Immature natural killer cell (primary cell): ENCODE measurements at regions not wholly inside any gene's neighbourhood (a gene's known extent, or its start where the extent isn't known, plus 50 kb on each side); places are given as distances from the start of the nearest gene placed in this dataset.
"Not testable (repeated sequence)": the region's sequence is repeated elsewhere in the genome, so short reads cannot be mapped to it uniquely, and the experiment has no call there.

ENCODE experiments used
- DNase-seq, 3 donors: peaks; one replicate each; pipeline ENCODE4 v3.0.0; 2022; ENCODE audit warnings: mixed read lengths in 1 of 3
- H3K27ac Mint-ChIP-seq, 6 donors: one replicate each; pipeline ENCODE4 v1.8.0; 2020; ENCODE audit warnings: mixed read lengths in 6 of 6, mild to moderate bottlenecking in 5 of 6, inconsistent platforms in 4 of 6, moderate library complexity in 3 of 6
- H3K27me3 Mint-ChIP-seq, 3 donors: one replicate each; pipeline ENCODE4 v1.8.0; 2020 to 2021; ENCODE audit warnings: low read depth in 3 of 3, mild to moderate bottlenecking in 3 of 3, mixed read lengths in 3 of 3, moderate library complexity in 3 of 3, inconsistent platforms in 1 of 3
- H3K36me3 Mint-ChIP-seq, 3 donors: one replicate each; pipeline ENCODE4 v1.8.0; 2020; ENCODE audit warnings: mixed read lengths in 3 of 3, inconsistent platforms in 2 of 3, mild to moderate bottlenecking in 2 of 3
- H3K4me1 Mint-ChIP-seq, 2 donors: one replicate each; pipeline ENCODE4 v1.8.0; 2020; ENCODE audit warnings: inconsistent platforms in 2 of 2, mild to moderate bottlenecking in 2 of 2, mixed read lengths in 2 of 2, moderate library complexity in 1 of 2
- H3K4me3 Mint-ChIP-seq, 5 donors: one replicate each; pipeline ENCODE4 v1.8.0; 2020; ENCODE audit warnings: mild to moderate bottlenecking in 5 of 5, mixed read lengths in 5 of 5, inconsistent platforms in 3 of 5, moderate library complexity in 3 of 5
- H3K9me3 Mint-ChIP-seq, 6 donors: one replicate each; pipeline ENCODE4 v1.8.0; 2020; ENCODE audit warnings: mild to moderate bottlenecking in 6 of 6, mixed read lengths in 6 of 6, inconsistent platforms in 4 of 6, moderate library complexity in 3 of 6

DNA sequence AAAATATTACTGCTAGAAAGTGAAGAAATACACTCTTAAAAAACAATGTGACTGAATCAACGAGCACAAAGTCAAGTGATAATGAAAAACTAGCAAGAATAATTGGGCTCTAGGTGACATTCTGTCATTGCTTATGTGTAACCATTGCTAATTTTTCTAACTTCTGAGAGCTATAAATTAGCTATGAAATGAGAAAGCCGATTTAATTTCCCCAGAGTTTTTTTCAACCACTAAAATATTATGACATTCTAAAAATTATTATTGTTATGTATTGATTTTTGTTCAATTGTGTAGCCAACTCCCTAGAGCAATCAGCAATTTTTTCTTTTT, 458.6 kb upstream of the ATXN8OS start:
- Mint-ChIP-seq H3K4me1 (no peaks in the 10 kb centered on the region), H3K9me3 (peaks cover 8 to 35% (median 19%) of the 10 kb centered on the region in 6 donors), H3K27me3 (no peaks in the 10 kb centered on the region), H3K27ac (no peak overlapping the region), H3K4me3 (no peak overlapping the region), H3K36me3 (no peaks in the 10 kb centered on the region)
- DNase-seq: no peak

DNA sequence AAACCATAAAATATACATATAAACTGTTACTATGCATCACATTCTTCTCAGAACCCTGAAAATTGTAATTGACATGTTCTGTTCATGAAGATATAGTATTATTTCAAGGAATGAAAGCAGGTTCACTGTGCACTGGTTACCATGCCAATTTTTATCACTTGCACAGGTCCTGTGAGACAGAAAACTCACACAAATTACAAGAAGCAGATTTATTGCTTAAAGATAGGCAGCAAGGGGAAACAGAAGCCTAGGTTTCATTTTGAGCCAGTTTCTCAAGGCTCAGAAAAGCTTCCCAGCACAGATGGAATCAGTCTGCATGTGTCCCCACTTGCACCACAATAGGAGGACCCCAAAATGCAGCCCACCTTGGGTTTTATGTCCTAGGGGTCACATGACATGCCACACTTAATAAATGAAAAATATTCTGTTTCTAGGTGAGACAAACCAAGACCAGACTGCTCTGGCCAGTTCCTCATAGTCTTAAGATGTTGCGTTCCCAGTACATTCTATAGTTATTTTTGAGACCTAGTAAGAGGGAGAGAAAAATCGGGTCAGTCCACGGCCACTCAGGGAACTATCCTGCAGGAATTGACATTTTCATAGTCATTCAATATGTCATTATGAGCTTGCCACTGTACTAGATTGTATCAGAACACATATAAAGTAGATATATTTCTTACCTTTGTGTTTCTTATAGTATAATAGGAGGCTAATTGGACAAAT, 459.1 kb upstream of the ATXN8OS start:
- DNase-seq: no peak
- peaks cover 0 to under 1% (median 0%) of the 10 kb centered on the region in 3 donors for H3K36me3 Mint-ChIP-seq
- no peaks in the 10 kb centered on the region for H3K4me1 Mint-ChIP-seq
- no peaks in the 10 kb centered on the region for H3K27me3 Mint-ChIP-seq
- H3K27ac Mint-ChIP-seq: no peak overlapping the region
- no peak overlapping the region for H3K4me3 Mint-ChIP-seq
- H3K9me3 Mint-ChIP-seq: peaks cover 4 to 35% (median 22%) of the 10 kb centered on the region in 6 donors

DNA sequence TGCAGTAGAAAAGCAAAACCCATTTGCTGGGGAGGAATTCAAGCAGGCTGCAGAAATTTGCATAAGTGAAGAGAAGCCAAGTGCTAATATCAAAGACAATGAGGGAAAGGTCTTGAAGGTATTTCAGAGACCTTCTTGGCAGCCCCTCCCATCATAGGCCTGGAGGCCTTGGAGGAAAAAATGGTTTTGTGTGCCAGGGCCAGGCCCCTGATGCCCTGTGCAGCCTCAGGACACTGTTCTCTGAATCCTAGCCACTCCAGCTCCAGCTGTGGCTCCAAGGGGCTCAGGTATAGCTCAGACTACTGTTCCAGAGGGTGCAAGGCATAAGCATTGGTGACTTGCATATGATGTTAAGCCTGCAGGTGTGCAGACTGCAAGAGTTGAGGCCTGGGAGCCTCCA, 463.2 kb upstream of the ATXN8OS start:
- Mint-ChIP-seq H3K27ac (no peak overlapping the region), H3K9me3 (peaks cover 9 to 34% (median 20%) of the 10 kb centered on the region in 6 donors), H3K36me3 (peaks cover 0 to 3% (median 0%) of the 10 kb centered on the region in 3 donors), H3K4me3 (no peak overlapping the region), H3K27me3 (peaks cover 0 to 2% (median 0%) of the 10 kb centered on the region in 3 donors), H3K4me1 (no peaks in the 10 kb centered on the region)
- DNase-seq: no peak

DNA sequence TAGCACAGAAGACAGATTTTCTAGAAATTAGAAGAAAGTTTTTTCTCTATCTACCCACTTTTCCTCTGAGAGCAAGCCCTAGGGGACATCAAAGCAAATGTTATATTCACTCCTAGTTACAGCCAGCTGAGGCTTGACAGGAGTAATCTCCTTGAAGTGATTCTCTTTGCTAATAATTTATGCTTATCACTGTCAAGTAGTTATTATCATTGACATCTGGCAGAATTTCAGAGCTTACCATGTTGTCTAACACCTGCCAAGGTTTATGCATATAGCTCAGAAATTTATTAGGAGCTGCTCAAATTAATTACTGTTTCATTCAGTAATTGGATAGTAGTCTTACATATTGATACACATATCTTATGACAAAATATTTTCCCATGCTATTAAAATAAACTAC, 465.9 kb upstream of the ATXN8OS start:
- no peak overlapping the region for H3K27ac Mint-ChIP-seq
- H3K27me3 Mint-ChIP-seq: peaks cover 0 to 2% (median 0%) of the 10 kb centered on the region in 3 donors
- no peaks in the 10 kb centered on the region for H3K4me1 Mint-ChIP-seq
- no peak for DNase-seq
- peaks cover 0 to 3% (median 2%) of the 10 kb centered on the region in 3 donors for H3K36me3 Mint-ChIP-seq
- H3K9me3 Mint-ChIP-seq: peaks cover 12 to 55% (median 39%) of the 10 kb centered on the region in 6 donors
- no peak overlapping the region for H3K4me3 Mint-ChIP-seq

DNA sequence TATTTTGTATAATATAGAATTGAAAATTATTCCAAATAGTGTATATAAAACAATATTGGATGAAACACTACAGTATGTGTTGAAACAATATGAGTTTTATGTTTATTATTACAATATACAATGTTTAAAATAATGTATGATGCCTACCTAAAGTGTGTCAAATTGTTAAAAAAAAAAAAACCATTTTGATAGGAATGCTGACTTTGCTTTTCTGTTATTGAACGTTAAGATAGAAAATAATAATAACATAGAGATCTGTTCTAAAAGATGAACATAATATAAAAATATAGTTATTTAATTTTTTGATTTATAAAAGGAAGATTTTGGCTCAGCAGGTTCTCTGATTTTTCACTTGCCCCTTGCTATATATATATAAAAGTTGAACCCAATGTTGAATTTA, 474.6 kb upstream of the ATXN8OS start:
- H3K4me1 Mint-ChIP-seq: no peaks in the 10 kb centered on the region
- H3K9me3 Mint-ChIP-seq: peaks cover 11 to 53% (median 31%) of the 10 kb centered on the region in 6 donors
- DNase-seq: no peak
- no peak overlapping the region for H3K4me3 Mint-ChIP-seq
- H3K27me3 Mint-ChIP-seq: peaks cover 0 to 2% (median 0%) of the 10 kb centered on the region in 3 donors
- H3K36me3 Mint-ChIP-seq: peaks cover 0 to 8% (median 0%) of the 10 kb centered on the region in 3 donors
- H3K27ac Mint-ChIP-seq: no peak overlapping the region

DNA sequence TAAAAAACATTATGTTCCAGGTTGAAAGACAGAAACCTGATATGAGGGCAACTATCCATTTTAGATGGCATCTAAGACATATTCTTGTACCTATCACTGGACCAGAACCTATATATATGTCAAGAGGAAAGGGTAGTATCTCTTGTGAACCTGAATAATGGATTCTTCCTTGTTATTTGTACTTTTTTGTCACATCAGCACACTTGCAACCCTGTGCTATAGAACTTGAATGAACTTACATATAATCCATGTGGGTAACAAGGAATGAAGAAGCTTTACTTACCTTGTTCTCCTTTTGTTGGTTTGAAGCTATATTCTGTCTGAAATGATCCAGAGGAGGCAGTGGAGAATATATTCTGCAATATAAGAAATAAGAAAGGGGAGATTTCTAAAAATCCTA, 483.7 kb upstream of the ATXN8OS start:
- no peaks in the 10 kb centered on the region for H3K4me1 Mint-ChIP-seq

DNA sequence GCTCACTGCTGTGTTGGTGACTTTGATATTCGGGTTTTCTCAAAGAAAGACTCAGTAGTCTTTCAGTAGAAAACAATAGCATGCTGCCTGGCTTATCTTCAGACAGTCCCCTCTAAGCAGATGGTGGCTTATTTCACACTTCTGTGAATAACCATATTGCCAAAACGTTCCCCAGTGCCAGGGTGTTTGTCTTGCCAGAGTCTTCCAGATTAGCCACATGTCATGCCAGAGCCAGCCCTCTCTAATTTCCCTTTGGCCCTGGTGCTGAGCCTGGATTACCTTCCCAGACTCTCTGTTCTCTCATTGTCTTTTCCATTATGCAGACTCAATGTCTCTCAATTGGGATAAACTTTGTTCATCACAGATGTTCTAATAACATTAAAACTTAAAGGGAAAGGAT, 488.0 kb upstream of the ATXN8OS start:
- H3K4me1 Mint-ChIP-seq: no peaks in the 10 kb centered on the region
- H3K9me3 Mint-ChIP-seq: peaks cover 9 to 41% (median 17%) of the 10 kb centered on the region in 6 donors
- peaks cover 0 to 2% (median 0%) of the 10 kb centered on the region in 3 donors for H3K27me3 Mint-ChIP-seq
- H3K36me3 Mint-ChIP-seq: no peaks in the 10 kb centered on the region
- no peak overlapping the region for H3K27ac Mint-ChIP-seq
- DNase-seq: no peak
- H3K4me3 Mint-ChIP-seq: no peak overlapping the region

More for the DNA sequence above, 483.7 kb upstream of the ATXN8OS start:
- no peak for DNase-seq
- Mint-ChIP-seq H3K27ac (no peak overlapping the region), H3K36me3 (no peaks in the 10 kb centered on the region), H3K9me3 (peaks cover 13 to 53% (median 22%) of the 10 kb centered on the region in 6 donors), H3K27me3 (peaks cover 0 to 2% (median 0%) of the 10 kb centered on the region in 3 donors), H3K4me3 (no peak overlapping the region)

DNA sequence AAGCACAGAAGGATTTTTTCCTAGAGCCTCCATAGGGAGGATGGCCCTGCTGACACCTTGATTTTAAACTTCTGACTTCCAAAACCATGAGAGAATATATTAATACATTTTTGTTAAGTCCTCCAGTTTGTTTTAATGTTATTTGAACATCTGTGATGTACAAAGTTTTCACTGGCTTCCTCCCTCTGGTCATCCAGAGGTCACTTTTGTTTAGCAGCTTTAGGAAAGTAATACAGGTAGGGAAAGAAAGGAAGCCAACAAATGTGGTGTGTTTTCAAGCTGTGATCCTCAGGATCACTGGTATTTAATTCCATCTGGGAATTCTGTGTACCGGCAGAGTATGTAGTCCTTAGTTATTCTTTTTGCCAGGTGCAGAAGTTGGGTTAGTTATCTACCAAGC, 488.8 kb upstream of the ATXN8OS start:
- no peak overlapping the region for H3K27ac Mint-ChIP-seq
- H3K9me3 Mint-ChIP-seq: peaks cover 7 to 47% (median 20%) of the 10 kb centered on the region in 6 donors
- H3K27me3 Mint-ChIP-seq: peaks cover 0 to 2% (median 0%) of the 10 kb centered on the region in 3 donors
- H3K36me3 Mint-ChIP-seq: no peaks in the 10 kb centered on the region
- H3K4me1 Mint-ChIP-seq: no peaks in the 10 kb centered on the region
- no peak overlapping the region for H3K4me3 Mint-ChIP-seq
- no peak for DNase-seq

- no peak overlapping the region for H3K27ac Mint-ChIP-seq
- peaks cover 7 to 51% (median 21%) of the 10 kb centered on the region in 6 donors for H3K9me3 Mint-ChIP-seq
- peaks cover 0 to 2% (median 0%) of the 10 kb centered on the region in 3 donors for H3K27me3 Mint-ChIP-seq
- no peaks in the 10 kb centered on the region for H3K4me1 Mint-ChIP-seq
- DNase-seq: no peak
- no peak overlapping the region for H3K4me3 Mint-ChIP-seq
- H3K36me3 Mint-ChIP-seq: no peaks in the 10 kb centered on the region
Observed at GRCh38 chr13:69618393-69618792, 489.2 kb upstream of the ATXN8OS start.

DNA sequence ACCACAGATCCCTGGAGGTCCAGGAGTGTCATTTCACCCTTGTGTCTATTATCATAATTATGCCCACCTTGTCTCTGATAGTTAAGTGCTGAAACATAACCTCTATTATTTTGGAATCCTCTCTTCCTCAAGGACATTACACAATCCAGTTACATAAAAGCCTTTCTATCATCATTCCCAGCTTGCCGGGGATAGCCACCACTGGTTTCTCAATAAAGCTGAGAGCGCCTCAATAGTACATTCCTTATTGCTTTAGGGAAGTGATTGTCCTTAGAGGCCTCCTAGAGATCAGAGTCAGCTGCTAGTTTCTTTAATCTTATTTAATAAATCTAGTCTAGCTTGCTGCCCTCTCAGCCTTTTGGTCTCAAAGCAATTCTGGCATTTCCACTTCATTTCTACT, 490.0 kb upstream of the ATXN8OS start:
- Mint-ChIP-seq H3K27ac (no peak overlapping the region), H3K4me3 (no peak overlapping the region), H3K36me3 (no peaks in the 10 kb centered on the region), H3K4me1 (no peaks in the 10 kb centered on the region), H3K9me3 (peaks cover 7 to 56% (median 21%) of the 10 kb centered on the region in 6 donors), H3K27me3 (peaks cover 0 to 3% (median 0%) of the 10 kb centered on the region in 3 donors)
- DNase-seq: no peak

GRCh38 chr13:69616396-69616795, 491.2 kb upstream of the ATXN8OS start:
- Mint-ChIP-seq H3K4me3 (no peak overlapping the region), H3K36me3 (no peaks in the 10 kb centered on the region), H3K27me3 (peaks cover 0 to 3% (median 0%) of the 10 kb centered on the region in 3 donors), H3K9me3 (peaks cover 7 to 58% (median 28%) of the 10 kb centered on the region in 6 donors), H3K27ac (no peak overlapping the region), H3K4me1 (no peaks in the 10 kb centered on the region)
- no peak for DNase-seq

GRCh38 chr13:69615055-69615454, 492.6 kb upstream of the ATXN8OS start:
- not testable (repeated sequence) for H3K27me3 Mint-ChIP-seq, H3K4me3 Mint-ChIP-seq, DNase-seq, H3K4me1 Mint-ChIP-seq, H3K36me3 Mint-ChIP-seq, H3K27ac Mint-ChIP-seq
- H3K9me3 Mint-ChIP-seq: peaks cover 7 to 60% (median 25%) of the 10 kb centered on the region in 6 donors

- DNase-seq: no peak
- Mint-ChIP-seq H3K27ac (no peak overlapping the region), H3K9me3 (peaks cover 11 to 63% (median 30%) of the 10 kb centered on the region in 6 donors), H3K4me3 (no peak overlapping the region), H3K27me3 (no peaks in the 10 kb centered on the region), H3K4me1 (no peaks in the 10 kb centered on the region), H3K36me3 (no peaks in the 10 kb centered on the region)
Observed at GRCh38 chr13:69604698-69605097, 502.9 kb upstream of the ATXN8OS start.

DNA sequence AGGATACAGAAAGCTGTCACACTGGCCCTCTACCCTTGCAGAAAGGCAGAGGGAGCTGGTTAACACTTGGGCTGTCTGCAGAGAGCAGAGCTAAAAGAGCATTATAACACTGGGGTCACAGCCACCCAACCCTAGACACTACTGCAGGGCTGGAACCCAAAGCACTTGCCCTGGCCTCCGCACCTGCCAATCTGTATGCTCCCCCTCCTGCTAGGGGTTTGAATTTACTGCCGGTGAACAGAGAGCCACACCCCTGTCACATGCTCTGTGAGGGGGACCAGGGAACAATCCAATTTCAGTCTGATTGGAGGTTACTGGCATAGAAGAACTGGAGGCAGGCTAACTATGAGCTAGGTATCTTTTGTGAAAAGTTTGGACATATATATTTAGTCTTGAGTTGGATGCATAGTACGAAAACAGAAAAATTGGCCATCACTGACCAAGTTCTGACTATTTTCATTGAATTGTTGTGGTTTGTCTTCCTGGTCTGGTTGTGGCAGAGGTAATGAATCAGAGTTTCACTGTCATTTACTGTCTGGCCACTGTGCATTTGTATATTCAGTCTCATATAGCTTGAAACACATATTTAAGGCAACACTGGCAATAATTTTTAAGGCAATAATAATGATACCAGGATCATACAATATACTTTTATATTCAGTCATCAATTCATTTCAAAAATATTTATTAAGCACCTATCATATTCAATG, 504.3 kb upstream of the ATXN8OS start:
- DNase-seq: no peak
- Mint-ChIP-seq H3K27me3 (no peaks in the 10 kb centered on the region), H3K36me3 (no peaks in the 10 kb centered on the region), H3K4me3 (no peak overlapping the region), H3K4me1 (no peaks in the 10 kb centered on the region), H3K27ac (no peak overlapping the region), H3K9me3 (peaks cover 12 to 70% (median 32%) of the 10 kb centered on the region in 6 donors)
